CD14-positive monocyte (primary cell): ENCODE measurements at regions not wholly inside any gene's neighbourhood (a gene's known extent, or its start where the extent isn't known, plus 50 kb on each side); places are given as distances from the start of the nearest gene placed in this dataset.
A peak's percentile ranks its signal among the peaks of the same experiment; 100 is the strongest.

ENCODE experiments used
- DNase-seq, 3 donors: peaks; one replicate each; pipeline ENCODE4 v3.0.0-alpha.2; 2011 to 2022
- H2AFZ ChIP-seq: 2 replicates; pipeline ENCODE4 v1.6.0; 2012; ENCODE audit warnings: mild to moderate bottlenecking, low read depth, low read length, inconsistent platforms; ENCODE audit not compliant: insufficient read depth, poor library complexity, severe bottlenecking
- H3K27ac ChIP-seq, 2 donors: 1 replicate in 1 of 2; 2 replicates in 1 of 2; pipeline ENCODE4 v1.5.1; 2012 to 2013; ENCODE audit warnings: low read length in 2 of 2, control low read depth in 1 of 2, inconsistent platforms in 1 of 2, low read depth in 1 of 2, mild to moderate bottlenecking in 1 of 2
- H3K27me3 ChIP-seq, 2 donors: one replicate each; pipeline versions ENCODE4 v1.6.0 to v1.6.1; 2011 to 2013; ENCODE audit warnings: low read length in 2 of 2; ENCODE audit not compliant: control insufficient read depth in 2 of 2, insufficient read depth in 2 of 2
- H3K36me3 ChIP-seq, 2 donors: replicated peaks in 1 of 2; 1 replicate in 1 of 2; 2 replicates in 1 of 2; pipeline versions ENCODE4 v1.5.1 to v1.6.1; 2012 to 2013; ENCODE audit warnings: low read length in 2 of 2, control low read depth in 1 of 2, inconsistent platforms in 1 of 2, mild to moderate bottlenecking in 1 of 2; ENCODE audit not compliant: insufficient read depth in 2 of 2, control insufficient read depth in 1 of 2
- H3K4me1 ChIP-seq, 2 donors: 1 replicate in 1 of 2; 2 replicates in 1 of 2; pipeline versions ENCODE4 v1.5.1 to v1.6.1; 2012 to 2013; ENCODE audit warnings: low read length in 2 of 2, control low read depth in 1 of 2, inconsistent platforms in 1 of 2, mild to moderate bottlenecking in 1 of 2, moderate library complexity in 1 of 2; ENCODE audit not compliant: insufficient read depth in 2 of 2, control insufficient read depth in 1 of 2
- H3K4me2 ChIP-seq: replicated peaks from 2 replicates; pipeline ENCODE3; 2012; ENCODE audit warnings: low read length, moderate library complexity, mild to moderate bottlenecking; ENCODE audit not compliant: poor library complexity, severe bottlenecking; ENCODE audit errors: extremely low read depth
- H3K4me3 ChIP-seq, 3 experiments: fragments of 200-600 bp in 1 of 3; sonication (generic) in 1 of 3; replicated peaks in 1 of 3; 1 replicate in 2 of 3; 2 replicates in 1 of 3; pipeline ENCODE4 v1.5.1; 2011 to 2013; ENCODE audit warnings: low read length in 3 of 3, mild to moderate bottlenecking in 3 of 3, control low read depth in 2 of 3, low read depth in 2 of 3, inconsistent platforms in 1 of 3, moderate library complexity in 1 of 3
- H3K79me2 ChIP-seq: 2 replicates; pipeline ENCODE4 v1.6.0; 2012; ENCODE audit warnings: mild to moderate bottlenecking, control low read depth, inconsistent platforms, low read length, moderate library complexity; ENCODE audit not compliant: insufficient read depth
- H3K9ac ChIP-seq: 2 replicates; pipeline ENCODE4 v1.6.0; 2017; ENCODE audit warnings: low read length, mild to moderate bottlenecking; ENCODE audit not compliant: insufficient read depth, poor library complexity, severe bottlenecking
- H3K9me3 ChIP-seq, 2 donors: replicated peaks in 1 of 2; 1 replicate in 1 of 2; 2 replicates in 1 of 2; pipeline versions ENCODE4 v1.5.1 to v1.6.1; 2012 to 2013; ENCODE audit warnings: low read length in 2 of 2, control low read depth in 1 of 2; ENCODE audit not compliant: control insufficient read depth in 1 of 2, insufficient read depth in 1 of 2
- H4K20me1 ChIP-seq: 2 replicates; pipeline ENCODE4 v1.6.0; 2012; ENCODE audit warnings: mild to moderate bottlenecking, low read length, control low read depth, moderate library complexity; ENCODE audit not compliant: insufficient read depth
- H3K27ac Mint-ChIP-seq, 7 donors: one replicate each; pipeline ENCODE4 v1.8.0; 2020; ENCODE audit warnings: mild to moderate bottlenecking in 7 of 7, mixed read lengths in 7 of 7, moderate library complexity in 6 of 7, inconsistent platforms in 2 of 7
- H3K27me3 Mint-ChIP-seq, 3 donors: one replicate each; pipeline ENCODE4 v1.8.0; 2021 to 2022; ENCODE audit warnings: low read depth in 3 of 3, mild to moderate bottlenecking in 3 of 3, mixed read lengths in 3 of 3, moderate library complexity in 3 of 3, inconsistent platforms in 1 of 3
- H3K36me3 Mint-ChIP-seq, 2 donors: one replicate each; pipeline ENCODE4 v1.8.0; 2020; ENCODE audit warnings: mixed read lengths in 2 of 2, inconsistent platforms in 1 of 2, mild to moderate bottlenecking in 1 of 2
- H3K4me1 Mint-ChIP-seq: one replicate; pipeline ENCODE4 v1.8.0; 2020; ENCODE audit warnings: mild to moderate bottlenecking, mixed read lengths
- H3K4me3 Mint-ChIP-seq, 2 donors: one replicate each; pipeline ENCODE4 v1.8.0; 2020; ENCODE audit warnings: mild to moderate bottlenecking in 2 of 2, mixed read lengths in 2 of 2, moderate library complexity in 1 of 2
- H3K9me3 Mint-ChIP-seq, 7 donors: one replicate each; pipeline ENCODE4 v1.8.0; 2020 to 2022; ENCODE audit warnings: mixed read lengths in 7 of 7, mild to moderate bottlenecking in 6 of 7, moderate library complexity in 6 of 7, inconsistent platforms in 2 of 7
- CTCF ChIP-seq: fragments of 200-600 bp; IDR thresholded peaks from one replicate; pipeline ENCODE4 v1.8.0; 2022; ENCODE audit warnings: antibody characterized with exemption, mild to moderate bottlenecking
- WGBS: methylation state at CpG from one replicate; pipeline ENCODE4 v1.1.5; 2013; ENCODE audit warnings: missing lambda C conversion rate; ENCODE audit not compliant: insufficient coverage; 5-methylcytosine and 5-hydroxymethylcytosine counted together
- intact Hi-C, 2 donors: fragments of 100-400 bp; cut with micrococcal nuclease; formaldehyde crosslinking; loops; one replicate each; pipeline versions ENCODE4 v1.15.0 to v1.15.1; 2023

GRCh38 chr13:38167164-38167822 lies 182.4 kb upstream of the UFM1 start:
- Histone ChIP-seq H3K79me2 (no peaks in the 10 kb centered on the region), H3K27ac (no peak overlapping the region), H3K4me3 (no peak overlapping the region), H4K20me1 (no peaks in the 10 kb centered on the region), H3K9ac (no peak overlapping the region), H3K27me3 (no peaks in the 10 kb centered on the region), H3K9me3 (no peaks in the 10 kb centered on the region), H3K36me3 (no peaks in the 10 kb centered on the region), H2AFZ (no peak overlapping the region), H3K4me2 (peak overlapping the region; percentile 32), H3K4me1 (peaks cover 5 to 10% of the 10 kb centered on the region in 2 donors)
- intact Hi-C loops, result no loop called here
- TF ChIP-seq CTCF, result no peak
- peak overlapping the region in 1 of 2 donors; percentile 56 for H3K4me3 Mint-ChIP-seq
- H3K9me3 Mint-ChIP-seq, result peaks cover 0 to 2% (median 0%) of the 10 kb centered on the region in 7 donors
- peaks cover 15% of the 10 kb centered on the region for H3K4me1 Mint-ChIP-seq
- WGBS, result no CpG with 5 or more reads among the region's 1 CpG
- no peaks in the 10 kb centered on the region for H3K27me3 Mint-ChIP-seq
- no peak overlapping the region for H3K27ac Mint-ChIP-seq
- DNase-seq, result no peak
- no peaks in the 10 kb centered on the region for H3K36me3 Mint-ChIP-seq

GRCh38 chr13:38166116-38166515 lies 183.5 kb upstream of the UFM1 start:
- no peaks in the 10 kb centered on the region for H3K27me3 Mint-ChIP-seq
- Histone ChIP-seq H3K36me3 (no peaks in the 10 kb centered on the region), H3K79me2 (no peaks in the 10 kb centered on the region), H3K9me3 (no peaks in the 10 kb centered on the region), H3K9ac (no peak overlapping the region), H2AFZ (no peak overlapping the region), H3K4me3 (no peak overlapping the region), H3K4me1 (peaks cover 5 to 10% of the 10 kb centered on the region in 2 donors), H3K27me3 (no peaks in the 10 kb centered on the region), H3K27ac (no peak overlapping the region), H3K4me2 (no peak overlapping the region), H4K20me1 (no peaks in the 10 kb centered on the region)
- H3K4me1 Mint-ChIP-seq, result peaks cover 15% of the 10 kb centered on the region
- TF ChIP-seq CTCF, result no peak
- H3K27ac Mint-ChIP-seq, result no peak overlapping the region
- DNase-seq, result no peak
- intact Hi-C loops, result no loop called here
- no CpG with 5 or more reads among the region's 2 CpGs for WGBS
- H3K4me3 Mint-ChIP-seq, result no peak overlapping the region
- H3K36me3 Mint-ChIP-seq, result no peaks in the 10 kb centered on the region
- peaks cover 0 to 2% (median 0%) of the 10 kb centered on the region in 7 donors for H3K9me3 Mint-ChIP-seq
